ENCODE measurements at regions not wholly inside any gene's neighbourhood (a gene's known extent, or its start where the extent isn't known, plus 50 kb on each side); places are given as distances from the start of the nearest gene placed in this dataset.
"Not testable (repeated sequence)": the region's sequence is repeated elsewhere in the genome, so short reads cannot be mapped to it uniquely, and the experiment has no call there.

GRCh38 chr12:89062996-89063395 is 289.3 kb downstream of the DUSP6 start:
- H3K27ac ChIP-seq, result no peak overlapping the region
- no peak for TF ChIP-seq CTCF (conservative IDR thresholded peaks at IDR 0.05; ENCODE audit: low read depth)
- CTCF ChIA-PET, result interaction anchor here (0.6 kb wide), 1 partner anchor 1119 kb away, joined by 3 read pairs; no protein-coding TSS in a partner anchor
- DNase-seq (ENCODE audit: low spot score), result no peak
- POLR2A ChIA-PET (ENCODE audit: low non-redundant PET), result no interaction called here

- no peak for DNase-seq (ENCODE audit: low spot score)
- POLR2A ChIA-PET (ENCODE audit: low non-redundant PET), result no interaction called here
- no peak for TF ChIP-seq CTCF (conservative IDR thresholded peaks at IDR 0.05; ENCODE audit: low read depth)
- H3K27ac ChIP-seq, result no peak overlapping the region
- CTCF ChIA-PET, result interaction anchor here (0.7 kb wide), 1 partner anchor 403 kb away, joined by 3 read pairs; no protein-coding TSS in a partner anchor
These were observed 292.4 kb downstream of the DUSP6 start for GRCh38 chr12:89059721-89060541.

GRCh38 chr12:89059056-89059455 is 293.2 kb downstream of the DUSP6 start:
- DNase-seq (ENCODE audit: low spot score), result no peak
- ChIA-PET CTCF (interaction anchor here (0.7 kb wide), 1 partner anchor 404 kb away, joined by 3 read pairs; no protein-coding TSS in a partner anchor), POLR2A (ENCODE audit: low non-redundant PET) (no interaction called here)
- H3K27ac ChIP-seq, result no peak overlapping the region
- TF ChIP-seq CTCF (conservative IDR thresholded peaks at IDR 0.05; ENCODE audit: low read depth), result no peak

DNA sequence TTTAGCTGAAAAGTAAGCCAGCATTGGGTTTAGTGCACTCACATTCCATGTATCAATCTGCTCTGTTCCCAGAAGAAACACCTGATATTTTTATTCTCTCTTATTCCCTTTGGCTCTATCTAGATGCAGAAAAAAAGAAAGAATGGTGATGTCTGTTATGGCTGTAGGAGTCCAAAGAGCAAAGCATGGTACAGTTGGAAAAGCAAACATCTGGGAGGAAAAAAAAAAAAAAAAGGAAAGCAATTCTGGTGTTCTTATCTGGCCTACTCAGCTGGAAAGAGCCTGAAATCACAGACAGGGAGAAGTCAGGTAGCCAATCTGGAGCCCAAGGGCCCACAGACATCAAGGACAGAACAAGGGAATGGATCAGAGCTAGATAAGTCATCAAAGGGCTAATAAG is 293.9 kb downstream of the DUSP6 start:
- POLR2A ChIA-PET (ENCODE audit: low non-redundant PET), result no interaction called here
- DNase-seq (ENCODE audit: low spot score), result no peak
- CTCF ChIA-PET, result no interaction called here
- no peak overlapping the region for H3K27ac ChIP-seq
- TF ChIP-seq CTCF (conservative IDR thresholded peaks at IDR 0.05; ENCODE audit: low read depth), result no peak

DNA sequence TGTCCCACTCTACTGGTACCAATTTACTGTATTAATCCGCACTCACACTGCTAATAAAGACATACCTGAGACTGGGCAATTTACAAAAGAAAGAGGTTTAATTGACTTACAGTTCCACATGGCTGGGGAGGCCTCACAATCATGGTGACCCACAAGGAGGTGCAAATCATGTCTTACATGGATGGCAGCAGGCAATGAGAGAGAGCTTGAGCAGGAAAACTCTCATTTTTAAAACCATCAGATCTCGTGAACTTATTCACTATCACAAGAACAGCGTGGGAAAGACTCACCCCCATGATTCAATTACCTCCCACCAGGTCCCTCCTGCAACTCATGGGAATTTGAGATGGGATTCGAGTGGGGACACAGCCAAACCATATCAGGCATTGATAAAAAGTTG is 298.5 kb downstream of the DUSP6 start:
- POLR2A ChIA-PET (ENCODE audit: low non-redundant PET); DNase-seq (ENCODE audit: low spot score); H3K27ac ChIP-seq: not testable (repeated sequence)
- CTCF ChIA-PET, result interaction anchor here (0.6 kb wide), 1 partner anchor 276 kb away, joined by 4 read pairs; no protein-coding TSS in a partner anchor

DNA sequence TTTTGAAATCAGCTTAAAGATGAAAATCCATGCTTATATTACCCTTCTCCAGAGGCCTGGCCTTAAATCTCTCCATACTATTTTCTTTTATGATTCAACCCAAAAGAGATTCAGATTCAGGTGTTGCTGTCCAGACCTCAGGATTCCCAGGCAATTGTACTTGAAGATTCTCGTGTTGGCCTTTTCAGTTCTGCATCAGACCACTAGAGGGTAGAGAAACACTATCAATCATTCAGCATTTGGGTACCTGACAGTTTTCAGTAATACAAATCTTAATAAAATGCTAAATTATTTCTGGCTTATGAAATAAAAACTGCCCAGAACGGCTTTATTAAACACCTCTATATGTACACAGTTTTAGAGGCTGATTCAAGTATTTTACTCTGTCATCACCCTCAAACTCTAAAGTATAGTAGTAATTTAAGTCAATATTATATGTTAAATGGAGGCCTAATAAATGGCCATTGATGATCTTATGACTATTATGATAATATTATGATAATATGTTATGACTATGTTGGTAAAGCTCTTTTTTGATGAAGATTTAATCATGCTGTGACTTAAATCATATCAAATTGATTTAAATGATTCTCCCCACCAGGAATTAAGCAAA is 301.1 kb downstream of the DUSP6 start:
- POLR2A ChIA-PET (ENCODE audit: low non-redundant PET), result no interaction called here
- DNase-seq (ENCODE audit: low spot score), result peak; percentile 64
- peak; percentile 89 for TF ChIP-seq CTCF (conservative IDR thresholded peaks at IDR 0.05; ENCODE audit: low read depth)
- no peak overlapping the region for H3K27ac ChIP-seq
- CTCF ChIA-PET, result interaction anchor here (1.2 to 1.5 kb wide), 2 partner anchors 25 to 300 kb away, joined by 5 to 7 read pairs; no protein-coding TSS in a partner anchor
